A673 (cell line): ENCODE measurements at regions not wholly inside any gene's neighbourhood (a gene's known extent, or its start where the extent isn't known, plus 50 kb on each side); places are given as distances from the start of the nearest gene placed in this dataset.

ENCODE experiments used
- CTCF ChIP-seq: fragments of 300-800, 200-600 bp; sonication (generic); conservative IDR thresholded peaks from 2 replicates; pipeline ENCODE4 v1.5.1; 2017; ENCODE audit warnings: low read depth, mild to moderate bottlenecking, antibody characterized with exemption, low read length, moderate library complexity, mixed read lengths
- EZH2 ChIP-seq: fragments of 200-600 bp; sonication (generic); IDR thresholded peaks from 2 replicates; pipeline ENCODE4 v1.6.1; 2017; ENCODE audit warnings: borderline replicate concordance, low read depth, mild to moderate bottlenecking, mixed read lengths, antibody characterized with exemption, low read length; ENCODE audit not compliant: poor library complexity, severe bottlenecking

GRCh38 chr9:117528225-117528624, 113.4 kb upstream of the ASTN2 start:
- TF ChIP-seq CTCF, result no peak
- no peak for TF ChIP-seq EZH2
